DMS53 (cell line): ENCODE measurements at regions not wholly inside any gene's neighbourhood (a gene's known extent, or its start where the extent isn't known, plus 50 kb on each side); places are given as distances from the start of the nearest gene placed in this dataset.
"Not testable (repeated sequence)": the region's sequence is repeated elsewhere in the genome, so short reads cannot be mapped to it uniquely, and the experiment has no call there.

Experiments
- DNase-seq: peaks from one replicate; lab custom pipeline; 2025; lab: John Stamatoyannopoulos, UW

DNA sequence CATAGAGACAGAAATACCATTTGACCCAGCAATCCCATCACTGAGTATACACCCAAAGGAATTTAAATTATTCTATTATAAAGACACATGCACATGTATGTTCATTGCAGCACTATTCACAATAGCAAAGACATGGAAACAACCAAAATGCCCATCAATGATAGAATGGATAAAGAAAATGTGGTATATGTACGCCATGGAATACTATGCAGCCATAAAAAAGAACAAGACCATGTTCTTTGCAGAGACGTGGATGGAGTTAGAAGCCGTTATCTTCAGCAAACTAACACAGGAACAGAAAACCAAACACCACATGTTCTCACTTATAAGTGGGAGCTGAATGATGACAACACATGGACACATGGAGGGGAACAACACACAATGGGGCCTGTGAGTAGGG lies 444.0 kb downstream of the CD83 start:
- not testable (repeated sequence) for DNase-seq

DNA sequence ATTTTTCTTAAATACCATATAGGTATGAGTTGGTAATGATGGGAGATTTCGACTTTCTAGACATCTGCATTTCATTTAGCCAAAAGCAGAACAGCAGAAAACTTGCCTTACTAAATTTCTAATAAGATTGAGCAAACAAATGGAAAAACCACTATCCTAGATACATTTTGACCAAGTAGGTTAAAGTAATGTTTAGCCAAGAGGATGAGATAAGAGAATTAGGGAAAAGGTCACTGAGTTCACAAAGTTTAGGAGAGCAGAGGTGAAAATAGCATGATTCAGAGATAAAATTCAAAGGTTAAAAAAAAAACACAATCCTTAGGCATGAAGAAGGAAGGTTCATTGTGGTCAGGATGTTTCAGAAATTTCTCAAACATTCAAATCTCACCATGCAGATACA lies 450.3 kb downstream of the CD83 start:
- DNase-seq = no peak

DNA sequence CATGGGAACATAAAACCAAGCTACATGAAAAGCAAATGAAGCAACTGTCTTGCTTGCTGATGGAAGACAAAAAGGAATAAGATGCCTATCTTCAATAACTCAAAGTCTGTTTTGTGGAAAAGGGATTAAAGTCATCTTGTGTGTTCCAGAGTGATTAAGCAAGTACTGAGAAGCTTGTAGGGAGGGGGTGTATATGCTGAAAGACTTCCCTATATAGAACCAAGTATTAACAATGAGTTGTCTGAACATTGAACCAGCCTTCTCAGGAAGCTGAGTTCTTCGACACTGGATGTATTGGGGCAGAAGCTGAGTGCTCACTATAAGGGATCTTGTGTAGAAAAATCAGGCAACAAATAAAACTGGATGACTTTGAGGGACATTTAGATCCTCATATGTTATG lies 451.8 kb downstream of the CD83 start:
- DNase-seq = no peak

DNA sequence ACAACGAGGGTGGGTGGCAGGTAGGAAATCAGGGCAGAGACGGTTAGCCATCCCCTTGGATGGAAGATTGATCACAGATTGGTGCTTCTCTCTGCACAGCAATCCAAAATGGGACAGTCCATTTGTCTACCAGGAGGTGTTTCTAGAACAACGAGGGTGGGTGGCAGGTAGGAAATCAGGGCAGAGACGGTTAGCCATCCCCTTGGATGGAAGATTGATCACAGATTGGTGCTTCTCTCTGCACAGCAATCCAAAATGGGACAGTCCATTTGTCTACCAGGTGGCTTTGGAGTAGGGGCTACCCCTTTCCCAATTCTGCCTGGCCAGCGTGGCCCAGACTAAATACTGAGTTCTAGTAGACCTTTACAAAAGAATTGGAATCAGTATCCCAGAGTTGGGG lies 452.3 kb downstream of the CD83 start:
- DNase-seq = not testable (repeated sequence)

DNA sequence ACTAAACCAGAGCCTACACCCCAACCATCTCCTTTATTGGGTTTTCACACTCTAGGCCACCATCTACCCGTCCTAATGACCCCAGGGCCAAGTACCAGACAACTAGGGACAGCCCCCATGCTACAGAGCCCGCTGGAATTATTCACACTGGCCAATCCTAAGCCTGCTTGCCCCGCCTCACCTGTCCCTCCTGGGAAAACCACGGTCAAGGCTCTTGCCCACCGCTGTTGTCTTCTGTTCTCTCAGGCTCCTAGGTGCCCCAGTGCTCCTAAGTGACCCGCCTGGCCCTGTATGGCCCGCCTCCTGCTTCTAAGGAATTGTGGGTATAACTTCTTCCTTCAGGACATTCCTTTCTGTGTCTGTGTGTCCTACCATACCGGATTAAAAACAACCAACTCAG lies 453.4 kb downstream of the CD83 start:
- DNase-seq = no peak

DNA sequence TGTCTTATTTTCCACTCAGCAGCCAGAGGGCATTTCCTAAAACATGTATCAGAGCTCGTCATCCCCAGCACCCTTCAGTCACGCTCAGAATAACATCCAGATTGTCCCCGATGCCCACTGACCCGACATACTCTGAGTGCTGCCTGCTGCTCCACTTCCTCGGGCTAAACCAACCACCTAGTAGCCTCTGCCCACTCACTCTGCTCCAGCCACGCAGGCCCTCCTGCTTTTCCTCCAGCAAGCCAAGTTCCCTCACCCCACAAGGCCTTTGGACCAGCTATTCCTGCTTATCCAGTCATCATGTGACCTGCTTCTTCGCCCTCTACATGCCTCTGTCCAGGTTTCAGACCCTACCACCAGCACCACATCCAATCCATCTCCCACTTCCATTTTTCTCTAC lies 454.2 kb downstream of the CD83 start:
- DNase-seq = no peak

DNA sequence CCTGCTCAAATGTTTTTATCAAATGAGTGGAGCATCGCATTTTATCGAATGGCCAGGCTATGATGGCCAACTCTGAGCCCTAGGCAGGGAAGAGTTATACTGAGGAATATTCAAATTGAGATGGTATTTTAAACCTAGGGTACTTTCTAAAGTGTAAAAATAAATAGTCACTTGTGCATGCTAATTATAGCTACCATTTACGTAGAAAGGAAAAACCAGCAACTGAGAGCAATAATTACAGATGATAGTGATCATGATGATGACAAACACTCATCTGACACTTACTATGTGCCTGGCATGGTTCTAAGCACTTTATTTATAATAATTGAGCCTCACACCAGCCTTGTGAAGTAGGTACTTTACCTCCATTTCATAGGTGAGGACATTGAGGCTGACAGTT lies 455.7 kb downstream of the CD83 start:
- no peak for DNase-seq

DNA sequence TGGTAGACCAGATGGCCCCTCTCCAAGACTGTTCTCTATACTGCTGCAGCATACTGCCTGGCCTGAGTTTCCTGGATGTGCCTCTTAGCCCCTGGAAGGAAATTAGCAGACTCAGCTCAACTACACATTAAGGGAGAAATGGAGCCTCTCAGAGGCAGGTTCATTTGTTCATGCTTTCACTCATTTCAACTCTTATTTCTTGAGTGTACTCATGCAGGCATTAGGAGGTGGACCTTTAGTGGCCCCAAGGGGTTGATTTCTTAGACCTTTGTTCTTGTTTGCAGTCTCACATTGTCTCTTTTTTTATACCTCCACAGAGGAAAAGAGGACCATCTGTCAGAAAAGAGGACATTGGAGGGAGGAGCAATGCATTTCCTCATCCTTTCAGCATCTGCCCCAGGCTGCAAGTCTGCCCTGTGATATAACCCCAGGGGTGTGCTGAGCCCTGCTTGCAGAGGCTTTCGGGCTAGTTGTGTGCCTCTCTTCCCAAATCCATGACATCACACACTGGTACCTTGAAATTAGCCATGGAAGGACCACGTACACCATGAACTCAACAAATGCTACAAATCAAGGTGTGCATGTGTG lies 456.2 kb downstream of the CD83 start:
- DNase-seq = no peak

DNA sequence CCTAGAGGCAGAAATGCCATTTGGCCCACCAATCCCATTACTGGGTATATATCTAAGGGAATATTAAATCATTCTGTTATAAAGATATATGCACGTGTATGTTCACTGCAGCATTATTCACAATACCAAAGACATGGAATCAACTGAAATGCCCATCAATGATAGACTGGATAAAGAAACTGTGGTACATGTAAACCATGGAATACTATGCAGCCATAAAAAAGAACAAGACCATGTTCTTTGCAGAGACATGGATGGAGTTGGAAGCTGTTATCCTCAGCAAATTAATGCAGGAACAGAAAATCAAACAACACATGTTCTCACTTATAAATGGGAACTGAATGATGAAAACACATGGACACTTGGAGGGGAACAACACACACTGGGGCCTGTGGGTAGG lies 458.4 kb downstream of the CD83 start:
- DNase-seq = no peak

DNA sequence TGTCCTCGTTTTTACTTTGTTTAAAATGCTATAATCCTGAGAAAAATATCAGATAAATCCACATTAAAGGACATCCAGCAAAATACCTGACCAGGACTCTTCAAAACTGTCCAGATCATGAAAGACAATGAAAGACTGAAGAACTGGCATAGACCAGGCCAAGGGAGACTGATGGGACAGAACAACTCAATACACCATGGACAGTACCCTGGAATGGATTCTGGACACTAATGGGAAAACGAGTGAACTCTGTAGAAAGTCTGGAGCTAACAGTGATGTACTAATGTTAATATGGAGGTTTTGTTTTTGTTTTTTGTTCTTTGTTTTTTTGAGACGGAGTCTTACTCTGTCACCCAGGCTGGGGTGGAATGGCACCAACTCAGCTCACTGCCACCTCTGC lies 461.4 kb downstream of the CD83 start:
- DNase-seq = no peak

DNA sequence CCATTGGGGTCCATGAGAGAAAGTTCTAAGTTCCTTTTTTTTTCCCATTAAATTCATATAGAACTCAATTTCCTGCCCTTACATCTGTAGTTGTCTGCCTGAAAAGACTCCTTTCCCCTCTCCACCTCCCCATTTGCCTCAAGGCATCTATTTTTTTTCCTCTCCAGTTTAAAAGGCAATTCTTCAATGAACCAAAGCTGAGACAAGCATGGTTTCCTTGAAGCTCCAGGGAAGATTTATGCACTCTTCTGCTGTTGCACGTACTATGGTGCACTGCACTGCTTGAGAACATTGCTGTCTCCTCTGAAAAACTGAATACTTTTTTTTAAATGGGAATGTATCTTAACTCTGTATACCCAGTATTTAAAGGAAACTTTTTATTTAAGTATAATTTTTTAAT lies 465.2 kb downstream of the CD83 start:
- no peak for DNase-seq

DNA sequence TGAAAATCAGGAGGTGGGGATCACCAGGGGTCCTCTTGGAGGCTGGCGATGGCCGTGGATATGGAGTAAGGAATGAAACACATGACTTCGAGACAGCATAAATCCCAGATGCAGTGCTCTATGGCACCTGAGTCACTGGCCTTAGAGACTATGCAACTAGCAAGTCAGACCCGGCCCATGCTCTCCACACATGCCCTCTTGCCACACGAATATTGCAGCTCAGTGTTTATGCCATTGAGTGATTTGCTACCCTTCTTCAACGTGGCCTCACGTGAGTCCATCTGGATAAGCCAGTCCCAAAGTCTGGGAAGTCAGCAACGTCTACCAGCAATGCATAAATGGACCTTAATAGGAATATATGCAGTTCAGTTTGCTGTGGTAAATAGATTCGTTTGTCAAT lies 466.3 kb downstream of the CD83 start:
- DNase-seq = no peak

DNA sequence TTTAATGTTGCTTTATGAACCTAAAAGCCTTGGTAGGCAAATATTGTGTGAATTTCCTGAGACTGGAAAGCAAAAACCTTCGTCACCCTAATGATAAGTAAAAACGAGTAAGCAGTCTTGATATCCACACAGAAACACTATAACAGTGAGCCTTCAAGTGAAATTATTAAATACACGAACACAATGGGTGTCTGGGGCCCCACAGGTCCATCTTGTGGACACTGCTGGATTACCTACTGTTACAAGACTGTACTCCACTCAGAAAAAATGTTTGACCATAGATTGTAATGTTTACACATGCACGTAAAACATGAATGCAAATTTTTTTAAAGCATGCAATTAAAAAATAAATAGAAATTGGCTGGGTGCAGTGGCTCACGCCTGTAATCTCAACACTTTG lies 466.9 kb downstream of the CD83 start:
- peak; percentile 56 for DNase-seq

DNA sequence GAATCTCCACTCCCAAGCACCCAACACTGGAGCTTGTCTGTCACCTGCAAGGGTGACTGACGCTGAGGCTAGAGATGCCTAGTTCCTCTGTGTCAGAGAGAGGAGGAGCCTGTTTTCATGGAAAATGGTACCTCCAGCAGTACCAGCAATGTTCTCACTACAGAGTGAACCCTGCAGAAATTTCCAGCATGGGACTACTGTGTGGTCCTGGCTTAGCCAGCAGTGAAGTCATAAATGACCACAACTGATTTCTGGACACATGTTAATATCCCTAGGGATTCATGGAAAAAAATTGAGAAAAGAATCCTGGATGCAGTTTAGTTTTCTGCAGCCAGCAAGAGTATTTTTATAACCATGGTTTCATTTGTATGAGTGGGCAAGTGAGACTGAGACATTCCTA lies 468.1 kb downstream of the CD83 start:
- DNase-seq = no peak

DNA sequence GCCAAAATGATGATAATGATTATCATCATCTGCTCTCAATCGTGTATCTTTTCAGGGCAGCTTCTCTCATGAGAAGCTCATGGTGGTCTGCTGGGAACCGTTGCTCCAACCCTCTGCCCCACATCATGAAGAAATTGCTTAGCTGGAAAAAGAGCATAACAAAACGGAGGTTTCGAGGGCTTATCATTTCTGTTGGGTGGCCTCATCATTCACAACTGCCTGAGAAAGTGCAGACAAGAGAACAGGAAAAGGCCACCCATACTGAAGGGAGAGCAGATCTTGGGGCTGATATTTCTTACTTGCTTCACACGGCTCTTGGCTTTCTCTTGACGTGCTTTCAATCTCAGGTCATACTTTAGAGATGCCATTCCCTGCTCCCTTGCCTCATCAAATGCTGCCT lies 471.6 kb downstream of the CD83 start:
- DNase-seq = no peak

DNA sequence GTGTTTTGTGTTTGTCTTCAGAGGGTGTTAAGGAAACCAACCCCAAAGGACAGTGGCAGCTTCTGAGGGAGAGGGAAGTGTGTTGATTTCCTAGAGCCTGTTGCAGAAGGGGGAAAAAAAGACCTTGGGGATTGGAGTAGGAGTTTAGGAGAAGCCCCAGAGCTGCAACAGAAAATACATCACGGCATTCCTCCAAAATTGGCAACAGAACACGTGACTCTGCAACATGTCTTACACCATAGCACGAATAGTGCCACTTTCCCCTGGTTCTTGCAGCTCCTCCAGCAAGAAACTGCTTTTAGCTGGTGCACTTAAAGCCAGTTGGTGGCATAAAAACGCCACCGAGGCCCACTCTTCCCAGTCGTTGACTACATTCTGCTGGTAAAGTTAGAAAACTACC lies 473.0 kb downstream of the CD83 start:
- DNase-seq = no peak

DNA sequence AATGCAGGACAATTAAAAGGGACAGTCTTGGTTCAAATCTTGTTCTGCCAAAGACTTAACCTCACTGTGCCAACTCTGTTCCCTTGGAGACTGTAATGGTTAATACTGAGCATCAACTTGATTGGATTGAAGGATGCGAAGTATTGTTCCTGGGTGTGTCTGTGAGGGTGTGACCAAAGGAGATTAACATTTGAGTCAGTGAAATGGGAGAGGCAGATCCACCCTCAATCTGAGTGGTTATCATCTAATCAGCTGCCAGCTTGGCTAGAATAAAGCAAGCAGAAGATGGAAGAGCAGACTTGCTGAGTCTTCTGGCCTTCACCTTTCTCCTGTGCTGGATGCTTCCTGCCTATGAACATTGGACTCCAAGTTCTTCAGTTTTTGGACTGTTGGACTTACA lies 474.4 kb downstream of the CD83 start:
- no peak for DNase-seq

DNA sequence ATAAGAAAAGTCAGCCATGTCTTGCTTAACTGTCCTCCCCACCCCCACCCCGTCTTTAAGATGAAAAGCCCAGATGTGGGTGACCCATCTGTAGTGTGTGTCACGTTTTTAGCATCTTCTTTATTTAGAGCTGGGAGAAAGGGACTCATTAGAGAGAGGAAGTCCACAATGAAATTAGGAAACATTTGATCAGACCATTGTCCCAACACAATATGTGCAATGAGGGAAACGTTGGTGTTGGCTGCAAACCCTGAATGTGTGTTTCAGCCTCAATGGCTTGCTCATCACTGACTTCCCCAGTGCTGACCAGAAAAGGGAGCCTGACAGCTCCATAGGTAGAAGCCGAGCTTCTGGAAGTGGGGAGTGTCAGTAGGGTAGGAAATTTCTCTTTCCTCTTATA lies 475.7 kb downstream of the CD83 start:
- no peak for DNase-seq

DNA sequence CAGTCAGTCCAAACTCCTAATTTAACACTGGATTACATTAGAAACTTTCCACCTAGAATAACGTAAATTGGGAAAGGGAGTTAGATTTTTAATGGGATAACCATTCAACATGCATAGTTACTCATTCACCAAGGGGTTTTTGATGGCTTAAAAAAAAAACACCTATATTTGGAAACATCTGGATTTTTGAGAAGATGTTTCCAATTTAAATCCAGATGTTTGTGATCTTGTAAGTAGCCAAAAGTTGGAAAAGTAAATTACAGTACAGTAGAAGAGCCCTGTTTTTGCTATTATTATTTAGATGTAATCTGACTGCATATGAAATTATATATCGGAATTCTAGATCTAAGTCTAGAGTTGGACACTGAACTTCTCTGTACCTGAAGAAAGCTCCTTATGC lies 478.2 kb downstream of the CD83 start:
- DNase-seq = no peak

DNA sequence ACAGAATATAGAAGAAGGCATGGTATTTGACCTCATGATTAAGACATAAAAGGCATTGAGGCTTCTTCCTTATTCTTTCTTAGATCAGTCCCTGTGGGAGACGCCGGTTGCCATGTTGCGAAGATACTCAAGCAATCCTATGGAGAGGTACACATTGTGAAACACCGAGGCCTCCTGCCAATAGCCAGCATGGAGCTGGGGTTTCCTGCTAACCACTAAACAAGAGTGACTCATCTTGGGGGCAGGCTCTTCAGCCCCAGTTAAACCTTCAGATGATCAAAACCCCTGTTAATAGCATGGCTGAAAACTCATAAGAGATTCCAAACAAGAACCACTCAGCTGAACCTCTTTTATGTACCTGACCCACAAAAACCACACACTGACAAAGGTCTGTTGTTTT lies 478.8 kb downstream of the CD83 start:
- DNase-seq = peak; percentile 24

DNA sequence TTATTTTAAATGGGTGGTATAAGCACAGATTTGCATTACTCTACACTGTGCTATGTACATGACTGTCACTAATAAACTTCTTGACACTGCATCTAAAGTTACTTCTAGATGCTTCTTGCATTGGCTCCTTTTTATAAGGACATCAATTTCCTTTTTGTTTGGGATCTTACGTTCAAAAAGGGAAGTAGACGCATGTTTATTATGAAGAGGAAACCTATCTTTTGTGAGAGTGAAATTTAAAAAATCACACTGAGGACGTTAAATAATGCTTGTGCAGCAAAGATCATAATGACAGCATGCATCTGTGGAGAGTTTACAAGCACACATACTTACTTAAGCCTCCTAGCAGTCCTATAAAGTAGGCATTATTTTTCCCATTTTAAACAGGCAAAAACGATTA lies 479.5 kb downstream of the CD83 start:
- DNase-seq = no peak

DNA sequence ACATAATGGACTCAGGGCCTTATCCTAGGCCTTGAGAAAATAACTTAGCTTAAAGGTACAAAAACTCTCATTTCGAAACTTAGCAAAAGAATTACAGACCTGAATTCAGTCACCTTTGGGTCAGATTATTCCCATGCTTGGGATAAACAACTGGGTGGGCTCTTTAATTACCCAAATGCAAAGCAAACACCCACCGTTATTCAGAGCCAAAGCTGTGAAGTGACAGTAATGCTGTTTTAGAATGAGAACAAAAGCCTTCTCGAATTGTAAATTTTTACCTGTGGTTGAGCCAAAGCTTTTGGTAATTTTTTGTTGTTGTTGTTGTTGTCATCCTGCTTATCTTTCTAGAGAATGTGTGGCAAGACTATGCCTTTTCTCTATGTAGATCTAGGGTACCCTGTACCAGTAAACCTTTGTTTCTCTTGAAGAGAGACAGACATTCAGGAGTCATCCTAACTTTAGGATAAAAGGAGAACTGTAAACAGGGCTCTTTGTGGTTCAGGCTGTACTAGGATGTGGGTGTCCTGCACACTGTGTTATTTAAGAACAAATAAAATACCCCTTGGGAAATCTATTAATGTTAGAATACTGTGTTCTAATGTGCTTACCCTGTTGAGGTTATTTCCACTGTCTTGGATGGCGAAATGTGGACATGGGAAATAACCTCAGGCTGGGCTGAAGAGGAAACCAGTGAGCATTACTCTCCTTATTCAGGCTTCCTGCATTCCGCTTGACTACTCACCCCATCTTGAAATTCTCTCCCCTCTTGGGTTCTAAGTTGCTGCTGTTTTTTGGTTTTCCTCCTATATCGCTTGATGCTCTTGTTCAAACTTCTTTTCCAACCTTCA lies 480.7 kb downstream of the CD83 start:
- DNase-seq = no peak

DNA sequence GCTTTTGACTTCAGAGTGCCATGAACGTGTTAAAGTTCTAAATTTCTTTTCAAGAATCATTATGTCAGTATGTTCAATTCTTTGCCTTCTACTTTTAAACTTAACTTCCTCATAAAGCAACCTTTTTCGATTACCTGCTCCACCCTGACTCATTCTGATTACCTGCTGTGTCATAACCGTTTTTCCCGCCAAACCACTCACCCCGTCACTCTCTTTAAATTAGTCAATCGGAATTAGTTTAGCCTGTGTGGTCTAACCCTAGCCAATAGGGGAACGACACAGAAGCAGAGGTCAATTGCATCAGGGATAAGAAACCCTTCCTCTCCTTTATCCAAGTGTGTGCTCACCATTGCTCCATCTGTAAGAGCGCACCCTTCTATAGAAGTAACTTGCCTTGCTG lies 482.7 kb downstream of the CD83 start:
- not testable (repeated sequence) for DNase-seq

DNA sequence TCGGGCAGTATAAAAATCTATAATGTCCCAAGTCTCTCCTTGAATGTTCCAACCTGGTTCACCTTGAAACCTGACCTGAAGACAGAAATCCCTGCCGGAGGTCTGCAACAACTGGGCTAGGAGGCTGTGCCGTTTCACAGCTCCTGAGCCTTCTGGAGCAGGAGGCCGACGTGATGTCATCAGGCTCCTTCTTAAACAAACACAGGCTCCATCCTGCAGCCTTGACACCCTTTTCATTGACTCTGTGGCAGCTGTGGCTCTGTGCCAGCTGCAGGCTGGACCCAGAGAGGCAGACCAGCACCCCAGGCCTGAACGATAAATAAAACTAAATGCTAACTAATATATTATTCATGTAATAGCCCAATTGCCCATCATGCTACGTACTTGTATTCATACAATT lies 483.9 kb downstream of the CD83 start:
- DNase-seq = peak; percentile 96
